ENCODE measurements at regions not wholly inside any gene's neighbourhood (a gene's known extent, or its start where the extent isn't known, plus 50 kb on each side); places are given as distances from the start of the nearest gene placed in this dataset.

DNA sequence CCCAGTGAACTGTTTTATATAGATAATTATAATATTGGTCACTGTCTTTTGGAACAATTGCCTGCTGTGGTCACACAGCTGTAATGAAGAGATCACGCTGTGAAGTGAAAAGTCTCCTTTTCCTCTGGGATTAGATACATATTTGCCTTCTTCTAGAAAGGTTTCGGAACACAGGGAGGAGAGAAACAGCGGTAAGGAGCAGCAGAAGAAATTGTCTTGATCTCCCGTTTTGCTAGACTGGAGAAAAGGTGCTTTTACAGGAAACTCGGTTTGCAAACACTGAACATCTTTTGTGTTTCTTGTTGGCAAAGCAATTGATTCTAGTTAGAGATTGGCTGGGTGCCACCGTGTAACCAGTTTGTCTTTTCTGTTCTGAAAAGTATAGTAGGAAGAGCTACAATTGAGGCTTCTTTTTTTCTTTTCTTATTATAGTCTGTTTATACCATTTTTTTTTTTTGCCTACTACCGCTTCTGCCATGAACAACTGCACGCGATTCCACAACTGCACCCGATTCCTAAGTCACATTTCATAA lies 404.1 kb upstream of the ID4 start:
- TF ChIP-seq CTCF (IDR thresholded peaks at IDR 0.05; ENCODE audit: low read length) (no peak), EZH2 (IDR thresholded peaks at IDR 0.05; ENCODE audit: borderline replicate concordance, low read length) (no peak)

Data from OCI-LY1 (cell line).